ENCODE measurements at regions not wholly inside any gene's neighbourhood (a gene's known extent, or its start where the extent isn't known, plus 50 kb on each side); places are given as distances from the start of the nearest gene placed in this dataset.

- Histone ChIP-seq H3K9me3 (no peaks in the 10 kb centered on the region), H3K27ac (no peak overlapping the region), H3K4me3 (no peak overlapping the region), H3K4me1 (no peaks in the 10 kb centered on the region), H3K27me3 (no peaks in the 10 kb centered on the region), H3K36me3 (no peaks in the 10 kb centered on the region)
- intact Hi-C loops (cut with DNase I; ENCODE audit: low total_unique reads), result no loop called here
- no peak for DNase-seq (ENCODE audit: low spot score in 2 of 2)
- TF ChIP-seq POLR2A (IDR thresholded peaks at IDR 0.05) (no peak), POLR2AphosphoS5 (IDR thresholded peaks at IDR 0.05) (no peak)
- TF ChIP-seq, protein P1, sequence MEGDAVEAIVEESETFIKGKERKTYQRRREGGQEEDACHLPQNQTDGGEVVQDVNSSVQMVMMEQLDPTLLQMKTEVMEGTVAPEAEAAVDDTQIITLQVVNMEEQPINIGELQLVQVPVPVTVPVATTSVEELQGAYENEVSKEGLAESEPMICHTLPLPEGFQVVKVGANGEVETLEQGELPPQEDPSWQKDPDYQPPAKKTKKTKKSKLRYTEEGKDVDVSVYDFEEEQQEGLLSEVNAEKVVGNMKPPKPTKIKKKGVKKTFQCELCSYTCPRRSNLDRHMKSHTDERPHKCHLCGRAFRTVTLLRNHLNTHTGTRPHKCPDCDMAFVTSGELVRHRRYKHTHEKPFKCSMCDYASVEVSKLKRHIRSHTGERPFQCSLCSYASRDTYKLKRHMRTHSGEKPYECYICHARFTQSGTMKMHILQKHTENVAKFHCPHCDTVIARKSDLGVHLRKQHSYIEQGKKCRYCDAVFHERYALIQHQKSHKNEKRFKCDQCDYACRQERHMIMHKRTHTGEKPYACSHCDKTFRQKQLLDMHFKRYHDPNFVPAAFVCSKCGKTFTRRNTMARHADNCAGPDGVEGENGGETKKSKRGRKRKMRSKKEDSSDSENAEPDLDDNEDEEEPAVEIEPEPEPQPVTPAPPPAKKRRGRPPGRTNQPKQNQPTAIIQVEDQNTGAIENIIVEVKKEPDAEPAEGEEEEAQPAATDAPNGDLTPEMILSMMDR (IDR thresholded peaks at IDR 0.05), result no peak
Observed at GRCh38 chr6:91719414-91719813, 1132.5 kb upstream of the MAP3K7 start.

DNA sequence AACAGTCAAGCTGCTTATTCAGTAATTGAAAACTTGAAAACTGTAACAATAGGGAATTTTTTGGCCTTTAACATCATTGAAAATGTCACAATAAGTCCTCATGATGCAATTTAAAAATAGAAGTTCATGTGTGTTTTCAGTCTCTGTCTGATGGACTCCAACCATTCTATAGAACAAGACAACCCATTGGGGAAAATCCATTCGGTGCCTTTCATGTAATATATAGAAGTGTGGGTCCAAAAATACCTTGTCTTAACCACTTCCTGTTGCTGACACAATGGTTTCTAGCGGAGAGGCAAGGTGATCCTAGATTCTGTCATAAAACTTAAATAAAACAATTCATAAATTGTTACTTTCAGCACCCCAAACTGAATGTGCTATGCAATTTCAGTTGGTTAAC lies 1131.3 kb upstream of the MAP3K7 start:
- Histone ChIP-seq H3K36me3 (no peaks in the 10 kb centered on the region), H3K4me1 (no peaks in the 10 kb centered on the region), H3K27me3 (no peaks in the 10 kb centered on the region), H3K4me3 (no peak overlapping the region), H3K27ac (no peak overlapping the region), H3K9me3 (no peaks in the 10 kb centered on the region)
- intact Hi-C loops (cut with DNase I; ENCODE audit: low total_unique reads), result no loop called here
- no peak for TF ChIP-seq POLR2AphosphoS5 (IDR thresholded peaks at IDR 0.05)
- TF ChIP-seq, protein P1 (IDR thresholded peaks at IDR 0.05), result no peak
- no peak for TF ChIP-seq POLR2A (IDR thresholded peaks at IDR 0.05)
- no peak for DNase-seq (ENCODE audit: low spot score in 2 of 2)

GRCh38 chr6:91717094-91717493 lies 1130.2 kb upstream of the MAP3K7 start:
- no peaks in the 10 kb centered on the region for H3K4me1 ChIP-seq
- intact Hi-C loops (cut with DNase I; ENCODE audit: low total_unique reads), result no loop called here
- H3K9me3 ChIP-seq, result no peaks in the 10 kb centered on the region
- DNase-seq (ENCODE audit: low spot score in 2 of 2), result no peak
- H3K27ac ChIP-seq, result no peak overlapping the region
- H3K4me3 ChIP-seq, result no peak overlapping the region
- no peaks in the 10 kb centered on the region for H3K36me3 ChIP-seq
- no peaks in the 10 kb centered on the region for H3K27me3 ChIP-seq
- TF ChIP-seq POLR2A (IDR thresholded peaks at IDR 0.05) (no peak), POLR2AphosphoS5 (IDR thresholded peaks at IDR 0.05) (no peak)
- TF ChIP-seq, protein P1 (IDR thresholded peaks at IDR 0.05), result no peak

- H3K27ac ChIP-seq, result no peak overlapping the region
- TF ChIP-seq POLR2AphosphoS5 (IDR thresholded peaks at IDR 0.05), result no peak
- no peak for TF ChIP-seq POLR2A (IDR thresholded peaks at IDR 0.05)
- TF ChIP-seq, protein P1 (IDR thresholded peaks at IDR 0.05), result no peak
- H3K4me1 ChIP-seq, result no peaks in the 10 kb centered on the region
- H3K9me3 ChIP-seq, result no peaks in the 10 kb centered on the region
- DNase-seq (ENCODE audit: low spot score in 2 of 2), result no peak
- no peaks in the 10 kb centered on the region for H3K36me3 ChIP-seq
- H3K4me3 ChIP-seq, result no peak overlapping the region
- intact Hi-C loops (cut with DNase I; ENCODE audit: low total_unique reads), result no loop called here
- no peaks in the 10 kb centered on the region for H3K27me3 ChIP-seq
Observed at GRCh38 chr6:91716361-91716760, 1129.5 kb upstream of the MAP3K7 start.

DNA sequence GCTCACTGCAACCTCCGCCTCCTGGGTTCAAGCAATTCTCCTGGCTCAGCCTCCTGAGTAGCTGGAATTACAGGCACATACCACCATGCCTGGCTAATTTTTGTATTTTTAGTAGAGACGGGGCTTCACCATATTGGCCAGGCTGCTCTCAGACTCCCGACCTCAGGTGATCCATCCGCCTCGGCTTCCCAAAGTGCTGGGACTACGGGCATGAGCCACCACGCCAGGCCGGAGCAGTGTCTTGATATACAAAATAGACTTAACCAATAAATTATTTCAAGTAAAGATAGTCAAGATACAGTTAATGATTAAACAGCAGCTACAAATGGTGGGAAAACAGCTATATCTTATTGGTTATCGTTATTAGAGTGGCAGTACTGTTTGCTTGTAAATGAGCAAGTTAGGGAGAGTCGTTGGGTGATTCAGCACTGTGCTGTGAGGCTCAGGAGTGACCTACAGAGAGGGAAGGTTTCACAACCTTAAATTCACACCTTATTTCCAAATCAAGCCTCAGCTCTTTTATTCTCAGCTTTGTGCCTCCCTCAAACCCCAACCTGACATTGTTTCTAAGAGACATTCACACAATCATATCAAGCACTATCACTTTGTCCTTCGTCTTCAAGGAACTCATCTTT lies 1128.4 kb upstream of the MAP3K7 start:
- DNase-seq (ENCODE audit: low spot score in 2 of 2), result no peak
- H3K36me3 ChIP-seq, result no peaks in the 10 kb centered on the region
- H3K4me1 ChIP-seq, result no peaks in the 10 kb centered on the region
- H3K4me3 ChIP-seq, result no peak overlapping the region
- H3K27me3 ChIP-seq, result no peaks in the 10 kb centered on the region
- H3K27ac ChIP-seq, result no peak overlapping the region
- intact Hi-C loops (cut with DNase I; ENCODE audit: low total_unique reads), result no loop called here
- TF ChIP-seq POLR2AphosphoS5 (IDR thresholded peaks at IDR 0.05) (no peak), POLR2A (IDR thresholded peaks at IDR 0.05) (no peak)
- TF ChIP-seq, protein P1 (IDR thresholded peaks at IDR 0.05), result no peak
- no peaks in the 10 kb centered on the region for H3K9me3 ChIP-seq

Data from breast epithelium (tissue), 4 donors.